H9 (cell line): ENCODE measurements at regions not wholly inside any gene's neighbourhood (a gene's known extent, or its start where the extent isn't known, plus 50 kb on each side); places are given as distances from the start of the nearest gene placed in this dataset.

Experiments used
- DNase-seq: peaks from one replicate; pipeline ENCODE4 v3.0.0-alpha.2; 2017
- H2AFZ ChIP-seq: one replicate; pipeline ENCODE4 v1.6.1; 2013; ENCODE audit warnings: mild to moderate bottlenecking, low read length, control low read depth, moderate library complexity
- H2AK5ac ChIP-seq: 2 replicates; pipeline ENCODE4 v1.6.1; 2013; ENCODE audit warnings: low read length, control low read depth, mixed read lengths; ENCODE audit not compliant: insufficient read length
- H2BK120ac ChIP-seq: one replicate; pipeline ENCODE4 v1.6.1; 2013; ENCODE audit warnings: low read depth, mild to moderate bottlenecking, low read length, control low read depth, inconsistent platforms; ENCODE audit not compliant: poor library complexity, severe bottlenecking
- H2BK12ac ChIP-seq: 2 replicates; pipeline ENCODE4 v1.6.1; 2013; ENCODE audit warnings: low read length, control low read depth, mixed read lengths, low read depth; ENCODE audit not compliant: insufficient read length
- H2BK15ac ChIP-seq: 2 replicates; pipeline ENCODE4 v1.6.1; 2013; ENCODE audit warnings: low read depth, low read length, control low read depth
- H2BK20ac ChIP-seq: one replicate; pipeline ENCODE4 v1.6.1; 2013; ENCODE audit warnings: low read depth, mild to moderate bottlenecking, low read length, control low read depth, inconsistent platforms; ENCODE audit not compliant: poor library complexity, severe bottlenecking
- H2BK5ac ChIP-seq: 2 replicates; pipeline ENCODE4 v1.6.1; 2013; ENCODE audit warnings: low read length, control low read depth, mixed read lengths; ENCODE audit not compliant: insufficient read length
- H3K14ac ChIP-seq: 2 replicates; pipeline ENCODE4 v1.6.1; 2013; ENCODE audit warnings: low read length, control low read depth; ENCODE audit not compliant: insufficient read depth
- H3K18ac ChIP-seq: 2 replicates; pipeline ENCODE4 v1.6.1; 2013; ENCODE audit warnings: low read depth, mild to moderate bottlenecking, mixed read lengths, low read length, control low read depth; ENCODE audit not compliant: insufficient read length
- H3K23ac ChIP-seq: 2 replicates; pipeline ENCODE4 v1.6.1; 2013; ENCODE audit warnings: low read length, control low read depth, mixed read lengths, low read depth; ENCODE audit not compliant: insufficient read length
- H3K23me2 ChIP-seq: 2 replicates; pipeline ENCODE4 v1.6.1; 2013; ENCODE audit warnings: low read depth, mild to moderate bottlenecking, mixed read lengths, low read length, control low read depth; ENCODE audit not compliant: insufficient read length, poor library complexity, severe bottlenecking
- H3K27ac ChIP-seq: 2 replicates; pipeline ENCODE4 v1.5.1; 2013; ENCODE audit warnings: low read length, control low read depth, mixed read lengths, low read depth; ENCODE audit not compliant: insufficient read length
- H3K27me3 ChIP-seq: 2 replicates; pipeline ENCODE4 v1.6.1; 2013; ENCODE audit warnings: low read length, control low read depth, inconsistent platforms; ENCODE audit not compliant: insufficient read depth
- H3K4ac ChIP-seq: 2 replicates; pipeline ENCODE4 v1.6.1; 2013; ENCODE audit warnings: low read depth, mild to moderate bottlenecking, control low read depth, inconsistent platforms, low read length, moderate library complexity
- H3K4me1 ChIP-seq: 2 replicates; pipeline ENCODE4 v1.6.1; 2013; ENCODE audit warnings: low read length, control low read depth, inconsistent platforms; ENCODE audit not compliant: insufficient read depth
- H3K4me2 ChIP-seq: 2 replicates; pipeline ENCODE4 v1.6.1; 2013; ENCODE audit warnings: low read length, control low read depth, mixed read lengths; ENCODE audit not compliant: insufficient read length, insufficient read depth
- H3K56ac ChIP-seq: 2 replicates; pipeline ENCODE4 v1.6.1; 2013; ENCODE audit warnings: low read depth, mild to moderate bottlenecking, mixed read lengths, low read length, control low read depth; ENCODE audit not compliant: insufficient read length
- H3K79me1 ChIP-seq: 2 replicates; pipeline ENCODE4 v1.6.1; 2013; ENCODE audit warnings: low read depth, mild to moderate bottlenecking, moderate library complexity, low read length, control low read depth, inconsistent platforms; ENCODE audit not compliant: insufficient read depth, poor library complexity, severe bottlenecking
- H3K79me2 ChIP-seq: 2 replicates; pipeline ENCODE4 v1.6.1; 2013; ENCODE audit warnings: low read length, control low read depth, inconsistent platforms; ENCODE audit not compliant: insufficient read depth
- H3K9ac ChIP-seq: 2 replicates; pipeline ENCODE4 v1.6.1; 2013; ENCODE audit warnings: low read length, control low read depth, mixed read lengths; ENCODE audit not compliant: insufficient read length; ENCODE audit errors: extremely low read depth
- H3K9me3 ChIP-seq: one replicate; pipeline ENCODE4 v1.6.1; 2013; ENCODE audit warnings: low read depth, low read length, inconsistent platforms; ENCODE audit not compliant: control insufficient read depth
- H3T11ph ChIP-seq: one replicate; pipeline ENCODE4 v1.6.1; 2013; ENCODE audit warnings: mild to moderate bottlenecking, low read length, control low read depth, inconsistent platforms
- H4K20me1 ChIP-seq: one replicate; pipeline ENCODE4 v1.6.1; 2013; ENCODE audit not compliant: control insufficient read depth, insufficient read length, insufficient read depth
- H4K5ac ChIP-seq: 2 replicates; pipeline ENCODE4 v1.6.1; 2013; ENCODE audit warnings: low read depth, mild to moderate bottlenecking, mixed read lengths, low read length, control low read depth; ENCODE audit not compliant: insufficient read length
- H4K8ac ChIP-seq: replicated peaks from 2 replicates; pipeline ENCODE4 v1.6.1; 2013; ENCODE audit warnings: low read length, control low read depth, mixed read lengths, low read depth; ENCODE audit not compliant: insufficient read length
- H4K91ac ChIP-seq: 2 replicates; pipeline ENCODE4 v1.6.1; 2013; ENCODE audit warnings: low read depth, mild to moderate bottlenecking, moderate library complexity, mixed read lengths, low read length, control low read depth; ENCODE audit not compliant: insufficient read length
- H3K27ac Mint-ChIP-seq, 3 experiments: 2 replicates in 2 of 3; 3 replicates in 1 of 3; pipeline ENCODE4 v1.8.0; 2020 to 2021; ENCODE audit warnings: mixed read lengths in 3 of 3, mild to moderate bottlenecking in 1 of 3, moderate library complexity in 1 of 3
- H3K27me3 Mint-ChIP-seq: 2 replicates; pipeline ENCODE4 v1.8.0; 2021; ENCODE audit warnings: low read depth, mild to moderate bottlenecking, moderate library complexity, mixed read lengths
- H3K36me3 Mint-ChIP-seq, 3 experiments: 2 replicates in 2 of 3; 3 replicates in 1 of 3; pipeline ENCODE4 v1.8.0; 2020 to 2021; ENCODE audit warnings: low read depth in 3 of 3, mixed read lengths in 3 of 3; ENCODE audit not compliant: insufficient read depth in 1 of 3
- H3K4me1 Mint-ChIP-seq, 2 experiments: 2 replicates each; pipeline ENCODE4 v1.8.0; 2020; ENCODE audit warnings: mixed read lengths in 2 of 2
- H3K4me3 Mint-ChIP-seq, 2 experiments: 2 replicates in 1 of 2; 3 replicates in 1 of 2; pipeline ENCODE4 v1.8.0; 2020 to 2021; ENCODE audit warnings: mild to moderate bottlenecking in 2 of 2, mixed read lengths in 2 of 2, moderate library complexity in 1 of 2
- H3K9me3 Mint-ChIP-seq, 2 experiments: 2 replicates in 1 of 2; 3 replicates in 1 of 2; pipeline ENCODE4 v1.8.0; 2020; ENCODE audit warnings: mild to moderate bottlenecking in 2 of 2, mixed read lengths in 2 of 2, moderate library complexity in 1 of 2
- CTCF ChIP-seq: fragments of 200-600 bp; sonication (generic); conservative IDR thresholded peaks from 3 replicates; pipeline ENCODE4 v1.8.0; 2021; ENCODE audit warnings: antibody characterized with exemption, mild to moderate bottlenecking
- WGBS: extraction: QIAGEN DNeasy Blood & Tissue Kit; methylation state at CpG from one replicate; pipeline ENCODE4 v1.1.7; 2013; ENCODE audit warnings: missing lambda C conversion rate, low lambda C conversion rate, mixed read lengths; ENCODE audit not compliant: insufficient read length; ENCODE audit errors: extremely low coverage; 5-methylcytosine and 5-hydroxymethylcytosine counted together

GRCh38 chr3:6644070-6644929 lies 216.6 kb upstream of the GRM7 start:
- DNase-seq = no peak
- H3K9me3 Mint-ChIP-seq = no peaks in the 10 kb centered on the region
- WGBS = no CpG with 5 or more reads among the region's 5 CpGs

More at GRCh38 chr3:6644070-6644929, 216.6 kb upstream of the GRM7 start:
- no peak overlapping the region for H3K56ac ChIP-seq
- H3K14ac ChIP-seq = no peak overlapping the region; the same call in 1 of the 2 replicates
- no peak overlapping the region for H3K27ac ChIP-seq
- no peak overlapping the region for H3K4ac ChIP-seq
- no peak overlapping the region for H3K23ac ChIP-seq
- Mint-ChIP-seq H3K4me1 (peaks cover 13% of the 10 kb centered on the region in 2 experiments), H3K27ac (no peak overlapping the region), H3K27me3 (no peaks in the 10 kb centered on the region), H3K36me3 (no peaks in the 10 kb centered on the region; a peak in 1 of 7 replicates), H3K4me3 (no peak overlapping the region)
- H2AK5ac ChIP-seq = no peak overlapping the region
- H4K8ac ChIP-seq = no peak overlapping the region
- H3K27me3 ChIP-seq = no peaks in the 10 kb centered on the region
- H3K79me1 ChIP-seq = no peaks in the 10 kb centered on the region
- no peak overlapping the region for H2BK20ac ChIP-seq
- no peak overlapping the region for H2AFZ ChIP-seq
- no peaks in the 10 kb centered on the region for H4K20me1 ChIP-seq
- no peak overlapping the region for H4K5ac ChIP-seq
- no peak overlapping the region for H3K18ac ChIP-seq
- no peak overlapping the region for H2BK15ac ChIP-seq
- no peak overlapping the region for H2BK120ac ChIP-seq
- H2BK12ac ChIP-seq = no peak overlapping the region
- H4K91ac ChIP-seq = no peak overlapping the region
- H2BK5ac ChIP-seq = no peak overlapping the region
- no peaks in the 10 kb centered on the region for H3K9me3 ChIP-seq
- no peaks in the 10 kb centered on the region for H3K79me2 ChIP-seq
- H3K9ac ChIP-seq = no peak overlapping the region
- no peaks in the 10 kb centered on the region for H3K23me2 ChIP-seq
- TF ChIP-seq CTCF = no peak
- no peak overlapping the region for H3K4me2 ChIP-seq
- no peaks in the 10 kb centered on the region for H3K4me1 ChIP-seq
- H3T11ph ChIP-seq = no peak overlapping the region
